NCI-H1417 treated with DMSO at 0.1 percent for 48 hours (cell line): ENCODE measurements at regions not wholly inside any gene's neighbourhood (a gene's known extent, or its start where the extent isn't known, plus 50 kb on each side); places are given as distances from the start of the nearest gene placed in this dataset.
"Not testable (repeated sequence)": the region's sequence is repeated elsewhere in the genome, so short reads cannot be mapped to it uniquely, and the experiment has no call there.

Experiments
- DNase-seq: peaks from one replicate; lab custom pipeline; 2025; lab: John Stamatoyannopoulos, UW

DNA sequence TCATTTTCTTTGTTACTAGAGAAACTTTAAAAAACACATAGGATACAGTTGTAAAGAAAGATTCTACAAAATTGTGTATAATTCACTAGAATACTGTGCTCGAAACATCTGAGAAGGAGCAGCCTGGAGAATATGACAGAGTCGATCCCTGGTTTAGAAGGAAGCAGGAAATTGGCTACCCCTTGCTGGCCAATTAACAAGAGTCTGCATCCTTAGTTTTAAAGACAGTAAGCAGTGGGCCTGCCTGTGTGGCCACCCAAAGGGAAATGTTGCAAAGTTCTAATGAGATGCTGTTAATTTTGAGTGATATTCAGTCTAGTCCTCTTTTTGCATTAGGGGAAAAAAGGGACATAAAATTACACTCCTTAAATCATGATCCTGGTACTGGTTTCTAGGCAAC, 988.6 kb downstream of the PCDH17 start:
- DNase-seq = no peak

GRCh38 chr13:58625703-58626389, 994.3 kb downstream of the PCDH17 start:
- no peak for DNase-seq

- DNase-seq = no peak
These were observed 999.2 kb downstream of the PCDH17 start for GRCh38 chr13:58630794-58631193.

- no peak for DNase-seq
These were observed 1001.7 kb downstream of the PCDH17 start for GRCh38 chr13:58633226-58633625.

DNA sequence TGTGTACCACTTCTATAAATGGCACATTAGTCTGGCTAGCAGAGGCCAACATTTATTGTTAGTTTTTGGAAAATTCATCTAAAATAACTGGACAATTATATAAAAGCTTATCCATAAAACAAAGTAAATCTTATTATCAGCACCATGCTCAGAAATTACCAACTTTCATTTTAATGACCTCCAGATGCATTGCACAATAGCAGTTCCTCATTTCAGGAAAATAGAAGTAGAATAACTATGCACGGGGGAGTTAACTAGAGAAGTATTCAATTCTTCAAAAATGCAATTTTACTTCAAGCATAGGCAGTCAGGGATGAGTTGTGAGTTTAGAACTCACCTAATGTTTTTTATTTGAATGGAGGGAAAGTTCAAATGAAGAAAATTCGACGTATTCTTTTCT, 1023.5 kb downstream of the PCDH17 start:
- no peak for DNase-seq

DNA sequence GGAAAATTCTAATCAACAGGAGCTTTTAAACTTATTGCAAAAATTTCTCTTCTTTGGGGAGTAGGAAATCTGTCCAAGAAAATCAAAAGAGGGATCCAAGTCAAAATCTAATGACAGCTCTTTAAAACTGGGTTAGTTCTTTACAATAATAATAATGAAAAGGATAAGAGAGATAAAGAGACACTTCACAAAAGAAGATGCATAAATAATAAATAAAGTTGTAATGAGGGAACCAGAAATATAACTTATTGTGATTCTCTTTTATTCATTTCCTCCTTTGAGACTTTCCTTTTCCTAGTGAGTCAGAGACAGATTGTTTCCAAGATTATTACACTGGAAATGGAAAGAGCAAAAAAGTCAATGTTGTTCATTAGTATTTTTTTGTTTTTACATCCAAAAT, 1029.3 kb downstream of the PCDH17 start:
- no peak for DNase-seq

DNA sequence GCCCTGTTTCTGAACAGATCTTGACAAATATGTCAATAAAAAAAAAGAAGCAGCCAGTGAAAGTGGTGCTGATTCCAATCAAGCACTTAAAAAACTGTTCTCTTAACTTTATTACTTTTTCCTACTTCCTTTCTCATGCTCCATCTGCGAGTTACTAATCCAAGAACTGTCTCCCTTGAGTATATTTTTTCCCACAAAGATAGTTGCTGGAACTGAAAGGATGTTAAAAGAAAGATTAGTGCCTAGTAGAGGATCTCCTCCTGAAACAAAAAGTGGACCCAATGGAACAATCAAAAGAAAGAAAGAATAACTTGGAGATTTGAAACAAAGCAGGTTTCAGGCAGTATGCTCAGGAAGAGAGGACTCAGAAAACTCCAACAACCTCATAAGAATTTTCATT, 1034.8 kb downstream of the PCDH17 start:
- no peak for DNase-seq

DNA sequence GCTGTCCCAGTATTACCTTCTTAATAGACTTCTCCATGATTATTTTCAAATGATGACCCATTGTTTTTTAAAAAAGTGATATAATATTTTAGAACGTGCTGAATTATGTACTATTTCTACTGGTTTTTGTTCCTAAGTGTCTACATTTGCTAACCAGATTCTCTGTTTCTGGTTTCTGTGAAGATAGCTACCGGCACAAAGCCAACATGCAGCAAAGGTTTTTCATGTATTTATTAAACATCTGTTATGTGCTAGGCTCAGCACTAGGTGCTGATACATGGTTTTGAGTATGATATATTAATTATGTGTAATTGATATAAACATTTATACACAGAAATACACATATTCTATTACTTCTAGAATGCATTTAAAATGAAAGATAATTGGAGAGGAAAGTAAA, 1035.6 kb downstream of the PCDH17 start:
- DNase-seq = no peak

- DNase-seq = no peak
These were observed 1048.6 kb downstream of the PCDH17 start for GRCh38 chr13:58680115-58680514.

DNA sequence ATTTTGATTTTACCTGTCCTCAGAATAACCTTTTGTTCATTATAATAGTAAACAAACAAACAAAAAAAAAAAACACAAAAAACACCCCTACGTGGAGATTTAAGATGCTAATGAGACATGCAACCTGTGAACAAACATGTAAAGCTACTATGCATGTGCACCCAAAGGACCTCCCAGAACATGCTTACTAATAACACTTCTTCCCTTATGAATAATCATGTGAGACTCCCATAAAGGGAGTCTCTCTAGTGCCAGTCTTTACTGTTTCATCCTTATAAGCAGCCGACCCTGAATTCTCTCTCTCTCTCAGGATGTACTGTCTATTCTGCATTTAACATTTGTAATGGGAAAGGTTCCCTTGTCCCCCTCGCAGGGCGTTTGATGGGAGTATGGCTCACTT, 1051.1 kb downstream of the PCDH17 start:
- no peak for DNase-seq

DNA sequence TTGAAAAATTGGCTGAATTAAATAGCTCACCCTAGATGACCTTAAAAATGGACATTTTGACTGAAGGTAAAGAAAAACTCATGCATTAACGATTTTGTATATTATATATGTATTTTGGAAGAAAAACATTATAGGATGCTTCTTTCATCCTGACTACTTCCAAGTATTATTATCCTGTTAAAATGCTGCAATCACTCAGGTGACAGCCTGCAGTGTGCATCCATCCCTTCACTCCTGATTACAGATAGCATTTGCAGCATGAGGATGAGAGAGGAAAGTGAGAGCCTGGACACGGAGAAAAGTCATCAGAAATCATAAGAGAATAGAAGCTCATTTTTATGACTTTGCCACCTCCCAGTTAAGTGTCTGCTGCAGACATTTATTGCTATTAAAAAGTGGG, 1055.6 kb downstream of the PCDH17 start:
- no peak for DNase-seq

GRCh38 chr13:58698531-58698930, 1067.0 kb downstream of the PCDH17 start:
- no peak for DNase-seq

DNA sequence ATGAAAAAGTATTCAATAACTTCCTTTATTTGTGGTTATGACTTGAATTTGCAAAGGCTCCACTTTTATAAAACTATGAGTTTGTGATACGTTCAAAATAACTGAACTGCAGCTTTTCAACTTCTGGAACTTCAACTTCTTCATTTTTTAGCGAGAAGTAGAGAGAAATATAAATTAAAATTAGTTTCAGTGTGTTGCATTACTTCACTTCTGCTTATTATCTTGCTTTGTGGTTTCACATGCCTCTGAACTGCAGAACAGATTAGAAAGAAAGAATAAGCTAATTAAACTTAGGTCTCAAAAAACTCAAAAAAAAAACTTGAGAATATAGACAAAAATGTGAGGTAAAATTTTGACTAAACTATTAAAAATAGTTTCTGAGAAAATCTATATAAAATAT, 1073.4 kb downstream of the PCDH17 start:
- DNase-seq = no peak

- DNase-seq = no peak
These were observed 1074.9 kb downstream of the PCDH17 start for GRCh38 chr13:58706421-58706820.

GRCh38 chr13:58712191-58712590, 1080.6 kb downstream of the PCDH17 start:
- no peak for DNase-seq

GRCh38 chr13:58714016-58714415, 1082.5 kb downstream of the PCDH17 start:
- not testable (repeated sequence) for DNase-seq

DNA sequence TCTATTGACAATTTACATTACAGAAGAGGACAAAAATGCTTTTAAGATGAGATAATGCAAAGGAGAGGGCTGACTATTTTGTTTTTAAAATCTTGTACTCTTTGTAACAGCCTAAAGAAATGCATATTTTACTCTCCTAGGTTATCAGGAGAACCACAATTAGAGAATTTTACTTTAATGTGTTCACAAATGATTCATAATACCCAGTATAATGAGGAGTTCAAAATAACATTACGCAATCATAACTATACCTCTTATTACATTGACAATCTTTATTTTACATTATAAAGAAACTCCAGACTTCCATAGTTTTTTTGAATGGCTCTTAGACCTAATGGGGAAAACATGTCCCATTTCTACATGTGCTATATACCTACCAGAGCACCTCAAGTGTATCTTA, 1089.7 kb downstream of the PCDH17 start:
- DNase-seq = no peak

DNA sequence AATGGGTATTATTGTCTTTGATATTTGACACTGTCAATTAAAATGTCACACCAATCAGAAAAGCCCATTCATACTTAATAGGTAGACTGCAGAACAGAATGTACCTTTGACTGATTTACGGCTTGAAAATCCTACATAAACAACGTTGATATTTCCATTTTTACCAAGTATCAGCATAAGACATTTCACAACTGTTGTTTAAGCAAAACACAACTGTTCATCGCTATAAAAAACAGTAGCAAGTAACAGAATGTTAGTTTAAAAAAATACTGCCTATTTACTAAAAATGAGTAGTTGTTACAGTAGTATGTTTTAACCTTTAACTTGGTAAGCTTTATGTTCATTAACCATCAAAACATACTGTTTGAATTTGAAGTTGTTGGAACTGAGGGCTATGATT, 1096.6 kb downstream of the PCDH17 start:
- DNase-seq = peak; percentile 69

DNA sequence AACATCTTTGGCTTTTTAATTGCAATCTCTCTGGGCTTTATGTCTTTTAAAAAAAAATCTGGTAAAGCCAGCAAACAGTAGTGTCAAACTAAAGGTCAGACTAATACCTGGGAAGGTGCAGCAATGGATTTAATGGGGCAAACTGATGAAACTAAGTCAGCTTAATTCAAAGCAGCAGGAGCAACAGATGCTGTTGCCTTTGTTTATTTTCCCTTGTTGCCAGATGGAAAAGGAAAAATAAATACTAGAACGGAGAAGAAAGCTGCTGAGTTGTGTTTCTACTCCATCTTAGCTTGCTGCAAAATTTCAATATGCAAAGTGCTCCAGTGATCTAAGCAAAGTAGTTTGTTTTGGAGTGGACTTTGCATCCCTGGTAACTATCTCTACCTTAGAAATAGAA, 1097.8 kb downstream of the PCDH17 start:
- DNase-seq = no peak

- no peak for DNase-seq
These were observed 1113.1 kb downstream of the PCDH17 start for GRCh38 chr13:58744686-58745085.

DNA sequence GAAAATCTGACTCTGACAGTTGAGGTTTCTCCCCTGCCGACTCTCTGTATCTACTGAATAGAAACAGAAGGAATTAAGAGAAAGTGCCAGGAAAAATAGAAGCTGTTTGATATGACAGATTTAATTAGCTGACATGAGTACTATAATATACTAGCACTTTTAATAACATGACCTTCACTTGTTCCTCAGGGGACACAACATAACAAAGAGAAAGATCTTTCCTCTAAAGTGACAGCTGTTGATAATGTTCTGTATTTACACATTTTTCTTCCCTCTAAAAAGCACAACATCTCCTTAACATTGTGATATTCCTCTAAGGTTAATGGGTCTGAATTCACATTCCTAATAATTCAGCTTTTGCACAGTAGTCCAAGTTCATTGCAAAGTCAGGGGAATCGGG, 1136.0 kb downstream of the PCDH17 start:
- no peak for DNase-seq

DNA sequence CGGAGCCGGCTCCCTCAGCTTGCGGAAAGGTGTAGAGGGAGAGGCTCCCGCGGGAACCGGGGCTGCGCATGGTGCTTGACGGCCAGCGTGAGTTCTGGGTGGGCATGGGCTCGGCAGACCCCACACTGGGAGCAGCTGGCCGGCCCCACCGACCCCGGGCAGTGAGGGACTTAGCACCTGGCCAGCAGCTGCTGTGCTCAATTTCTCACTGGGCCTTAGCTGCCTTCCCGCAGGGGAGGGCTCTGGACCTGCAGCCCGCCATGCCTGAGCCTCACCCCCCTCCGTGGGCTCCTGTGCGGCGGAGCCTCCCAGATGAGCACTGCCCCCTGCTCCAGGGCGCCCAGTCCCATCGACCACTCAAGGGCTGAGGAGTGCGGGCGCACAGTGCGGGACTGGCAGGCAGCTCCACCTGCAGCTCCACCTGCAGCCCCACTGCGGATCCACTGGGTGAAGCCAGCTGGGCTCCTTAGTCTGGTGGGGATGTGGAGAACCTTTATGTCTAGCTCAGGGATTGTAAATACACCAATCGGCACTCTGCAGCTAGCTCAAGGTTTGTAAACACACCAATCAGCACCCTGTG, 1141.8 kb downstream of the PCDH17 start:
- no peak for DNase-seq

DNA sequence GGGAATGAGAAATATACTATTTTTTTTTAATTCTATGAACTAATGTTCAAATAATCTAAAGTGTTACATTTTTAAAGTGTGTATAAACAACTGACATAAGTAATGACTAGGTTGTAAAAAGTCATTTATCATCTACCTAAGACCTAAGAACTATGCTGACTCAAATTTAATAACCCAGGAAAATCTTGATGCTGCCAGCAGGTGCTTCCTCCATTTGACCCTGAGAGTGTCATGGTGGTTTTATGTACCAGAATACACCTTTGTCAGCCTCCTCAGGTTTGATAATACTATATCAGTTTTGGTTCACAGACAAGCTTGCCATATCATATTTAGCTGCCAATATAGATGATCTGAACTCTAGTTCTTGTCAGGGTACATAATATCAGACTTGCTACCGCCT, 1151.2 kb downstream of the PCDH17 start:
- DNase-seq = no peak

DNA sequence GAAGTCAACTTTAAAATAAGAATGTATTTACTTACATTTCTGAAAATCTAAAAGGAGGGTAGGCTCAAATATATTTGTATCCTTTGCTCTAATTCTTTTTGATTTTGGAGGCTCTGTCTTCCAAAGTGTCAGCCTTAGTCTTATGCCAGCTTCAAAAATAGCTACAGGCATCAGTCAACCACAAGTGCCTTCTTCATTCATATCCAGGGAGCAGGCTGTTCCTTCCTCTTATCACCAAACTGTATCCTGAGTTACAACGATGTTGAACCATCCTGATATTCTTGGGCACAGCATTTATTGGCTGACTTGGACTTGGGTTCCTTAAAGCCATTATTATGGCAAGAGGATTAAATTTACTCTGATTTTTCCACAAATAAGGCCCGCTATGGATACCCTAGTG, 1161.3 kb downstream of the PCDH17 start:
- no peak for DNase-seq
